Fibroblast of mammary gland (primary cell): ENCODE measurements at regions not wholly inside any gene's neighbourhood (a gene's known extent, or its start where the extent isn't known, plus 50 kb on each side); places are given as distances from the start of the nearest gene placed in this dataset.

Source experiments
- DNase-seq: peaks from one replicate; pipeline ENCODE4 v3.0.0-alpha.2; 2010; ENCODE audit warnings: low read depth
- H3K4me3 ChIP-seq: 2 replicates; pipeline ENCODE4 v1.5.1; 2011; ENCODE audit warnings: low read depth, mild to moderate bottlenecking, low read length, moderate library complexity; ENCODE audit not compliant: control insufficient read depth
- CTCF ChIP-seq: conservative IDR thresholded peaks from 2 replicates; pipeline ENCODE4 v1.5.1; 2011; ENCODE audit warnings: low read depth, low read length, inconsistent platforms; ENCODE audit not compliant: control insufficient read depth, insufficient read depth

GRCh38 chr2:67633212-67633856 is 236.2 kb downstream of the ETAA1 start:
- no peak for TF ChIP-seq CTCF
- H3K4me3 ChIP-seq = no peak overlapping the region
- DNase-seq = no peak

- no peak overlapping the region for H3K4me3 ChIP-seq
- TF ChIP-seq CTCF = no peak
- DNase-seq = no peak
These were observed 241.0 kb downstream of the ETAA1 start for GRCh38 chr2:67638146-67638545.

GRCh38 chr2:67641312-67642045 is 244.3 kb downstream of the ETAA1 start:
- H3K4me3 ChIP-seq = no peak overlapping the region

GRCh38 chr2:67642046-67642382 is 244.9 kb downstream of the ETAA1 start:
- no peak for TF ChIP-seq CTCF
- no peak overlapping the region for H3K4me3 ChIP-seq
- peak; percentile 27 for DNase-seq

More at GRCh38 chr2:67641312-67642045, 244.3 kb downstream of the ETAA1 start:
- DNase-seq = no peak
- TF ChIP-seq CTCF = no peak

- no peak overlapping the region for H3K4me3 ChIP-seq
- no peak for DNase-seq
- no peak for TF ChIP-seq CTCF
These were observed 245.8 kb downstream of the ETAA1 start for GRCh38 chr2:67642961-67643360.

GRCh38 chr2:67645280-67646138 is 248.4 kb downstream of the ETAA1 start:
- DNase-seq = no peak
- TF ChIP-seq CTCF = no peak
- no peak overlapping the region for H3K4me3 ChIP-seq
